Heart right ventricle (tissue), 16 donors: ENCODE measurements at regions not wholly inside any gene's neighbourhood (a gene's known extent, or its start where the extent isn't known, plus 50 kb on each side); places are given as distances from the start of the nearest gene placed in this dataset.

ENCODE experiments used
- ATAC-seq, 8 donors: fragments of 200-7000 bp; cut with Tn5 transposase; one replicate each; pipeline ENCODE4 v1.9.1; 2020; ENCODE audit warnings: mild to moderate bottlenecking in 8 of 8, moderate library complexity in 8 of 8, moderate number of reproducible peaks in 1 of 8
- DNase-seq, 2 donors: peaks; one replicate each; pipeline ENCODE4 v3.0.0-alpha.2; 2020
- H3K27ac ChIP-seq, 10 donors: fragments of 200-600 bp; sonication (generic) in 2 of 10; one replicate each; pipeline versions ENCODE4 v1.5.0 to v1.8.0; 2020 to 2022; ENCODE audit warnings: mild to moderate bottlenecking in 3 of 10
- H3K27me3 ChIP-seq, 7 donors: fragments of 200-600 bp; one replicate each; pipeline ENCODE4 v1.8.0; 2021 to 2022; ENCODE audit warnings: mild to moderate bottlenecking in 2 of 7
- H3K36me3 ChIP-seq, 9 donors: fragments of 200-600 bp; sonication (generic) in 1 of 9; one replicate each; pipeline versions ENCODE4 v1.5.0 to v1.8.0; 2020 to 2022; ENCODE audit warnings: mild to moderate bottlenecking in 2 of 9
- H3K4me1 ChIP-seq, 9 donors: fragments of 200-600 bp; sonication (generic) in 1 of 9; one replicate each; pipeline versions ENCODE4 v1.5.0 to v1.8.0; 2020 to 2022; ENCODE audit warnings: mild to moderate bottlenecking in 4 of 9
- H3K4me3 ChIP-seq, 10 donors: fragments of 200-600 bp; sonication (generic) in 2 of 10; one replicate each; pipeline versions ENCODE4 v1.5.0 to v1.8.0; 2020 to 2022; ENCODE audit warnings: mild to moderate bottlenecking in 7 of 10, moderate library complexity in 2 of 10
- H3K9me3 ChIP-seq, 11 donors: fragments of 200-600 bp in 10 of 11; sonication (generic) in 2 of 11; one replicate each; pipeline versions ENCODE4 v1.5.0 to v1.8.0; 2013 to 2022; ENCODE audit warnings: mild to moderate bottlenecking in 2 of 11, control low read depth in 1 of 11, moderate library complexity in 1 of 11
- CTCF ChIP-seq, 9 donors: fragments of 200-600 bp; sonication (generic) in 2 of 9; IDR thresholded peaks; one replicate each; pipeline versions ENCODE4 v1.5.0 to v1.8.0; 2021 to 2022; ENCODE audit warnings: antibody characterized with exemption in 9 of 9, mild to moderate bottlenecking in 5 of 9, moderate library complexity in 1 of 9
- WGBS, 2 donors: extraction: QIAGEN DNeasy Blood & Tissue Kit; methylation state at CpG; one replicate each; pipeline ENCODE4 v1.1.7; 2013; ENCODE audit warnings: inconsistent platforms in 1 of 2; 5-methylcytosine and 5-hydroxymethylcytosine counted together
- intact Hi-C, 10 donors: fragments of 100-400 bp; cut with DNase I; formaldehyde crosslinking; loops; one replicate each; pipeline versions ENCODE4 v1.11.1 to v1.14.2; 2022
- donor health status: Arrhythmogenic right ventricular cardiomyopathy.
- donor health status: ischemic (EF 13 %, LVEDD 7.1; RV severe dilation, severe dysfunction).
- donor health status: healthy with polysubstance abuse.
- donor health status: DM: no; HTN: yes; CAD: no.
- donor health status: DM: no; HTN: no; CAD: no.
- donor health status: ischemic (EF 25% LVEDD 6.9; RV normal size, moderate dysfunction).
- donor health status: ischemic (EF 25% LVEDD 5.7; RV mildly dilated, moderate dysfunction).
- donor health status: healthy.
- donor health status: DM: yes; HTN: yes; CAD: no.
- donor health status: Ischemic cardiomyopathy.
- donor health status: ischemic (EF 35%, LVEDD 5.7; RV mildly dilated, moderate dysfunction).
- donor health status: nonischemic (EF 11% LVEDD 7.7; RV severe dilation, severe dysfunction).
- donor health status: DM: yes; HTN: yes; CAD: no.
- donor health status: PGD.
- donor health status: ischemic (EF 29% LVEDD 5.4; RV normal size, mild dysfunction).
- donor health status: nonischemic (EF 23%, LVEDD 6.1; RV moderate dilation, normal function).

- no peak for TF ChIP-seq CTCF (IDR thresholded peaks at IDR 0.05)
- Histone ChIP-seq H3K36me3 (no peaks in the 10 kb centered on the region), H3K4me3 (no peak overlapping the region), H3K27ac (no peak overlapping the region), H3K27me3 (peaks cover 0 to 30% (median 8%) of the 10 kb centered on the region in 7 donors), H3K4me1 (peaks cover 0 to 9% (median 5%) of the 10 kb centered on the region in 9 donors), H3K9me3 (no peaks in the 10 kb centered on the region)
- intact Hi-C loops = no loop called here
- WGBS, 2 donors = 80 to 84% methylated on average over 32 of the region's 32 CpGs
- DNase-seq = no peak
- no peak for ATAC-seq
Measured at GRCh38 chr2:241946306-241947003, 76.9 kb downstream of the RTP5 start.

DNA sequence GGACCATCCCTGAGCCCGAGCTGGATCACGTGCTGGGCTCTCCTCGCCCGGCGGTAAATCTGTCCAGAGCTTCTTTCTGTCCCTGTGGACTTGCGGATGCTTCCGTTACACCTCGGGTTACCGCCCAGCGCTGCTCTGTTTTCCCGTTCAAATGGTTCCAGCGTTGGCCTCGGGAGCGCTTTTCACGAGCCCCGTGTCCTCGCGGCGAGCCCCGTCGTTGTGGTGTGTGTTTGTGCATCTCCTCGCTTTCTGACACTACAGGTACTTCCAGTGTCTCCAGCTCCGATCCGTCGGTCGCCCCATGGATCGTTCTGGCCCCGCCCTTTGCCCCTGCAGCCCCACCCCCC is 77.4 kb downstream of the RTP5 start:
- H3K4me3 ChIP-seq = no peak overlapping the region
- 81 to 83% methylated on average over 28 of the region's 28 CpGs for WGBS, 2 donors
- intact Hi-C loops = no loop called here
- H3K27ac ChIP-seq = no peak overlapping the region
- ATAC-seq = no peak
- peaks cover 0 to 9% (median 5%) of the 10 kb centered on the region in 9 donors for H3K4me1 ChIP-seq
- no peak for DNase-seq
- no peaks in the 10 kb centered on the region for H3K36me3 ChIP-seq
- H3K9me3 ChIP-seq = no peaks in the 10 kb centered on the region
- no peak for TF ChIP-seq CTCF (IDR thresholded peaks at IDR 0.05)
- peaks cover 0 to 30% (median 8%) of the 10 kb centered on the region in 7 donors for H3K27me3 ChIP-seq

- no peak for TF ChIP-seq CTCF (IDR thresholded peaks at IDR 0.05)
- Histone ChIP-seq H3K4me1 (peaks cover 0 to 9% (median 5%) of the 10 kb centered on the region in 9 donors), H3K9me3 (no peaks in the 10 kb centered on the region), H3K4me3 (no peak overlapping the region), H3K27me3 (peaks cover 0 to 33% (median 8%) of the 10 kb centered on the region in 7 donors), H3K36me3 (no peaks in the 10 kb centered on the region), H3K27ac (no peak overlapping the region)
- ATAC-seq (no peak), DNase-seq (no peak)
- intact Hi-C loops = no loop called here
- 81 to 86% methylated on average over 21 of the region's 21 CpGs for whole genome bisulfite sequencing, 2 donors
Measured at GRCh38 chr2:241947401-241947800, 77.9 kb downstream of the RTP5 start.

GRCh38 chr2:241947876-241948275 is 78.3 kb downstream of the RTP5 start:
- no peaks in the 10 kb centered on the region for H3K9me3 ChIP-seq
- no peak for DNase-seq
- no peak overlapping the region for H3K27ac ChIP-seq
- H3K36me3 ChIP-seq = no peaks in the 10 kb centered on the region
- TF ChIP-seq CTCF (IDR thresholded peaks at IDR 0.05) = no peak
- no peak overlapping the region for H3K4me3 ChIP-seq
- no peak for ATAC-seq
- peaks cover 0 to 9% (median 5%) of the 10 kb centered on the region in 9 donors for H3K4me1 ChIP-seq
- 90 to 91% methylated on average over 18 to 19 of the region's 19 CpGs for WGBS, 2 donors
- peaks cover 0 to 33% (median 8%) of the 10 kb centered on the region in 7 donors for H3K27me3 ChIP-seq
- intact Hi-C loops = no loop called here
